Ascending aorta (tissue), 2 donors: ENCODE measurements at regions not wholly inside any gene's neighbourhood (a gene's known extent, or its start where the extent isn't known, plus 50 kb on each side); places are given as distances from the start of the nearest gene placed in this dataset.

ENCODE experiments used
- DNase-seq, 2 donors: peaks; one replicate each; pipeline ENCODE4 v3.0.0-alpha.2; 2019; ENCODE audit warnings: low spot score in 2 of 2
- H3K27ac ChIP-seq, 2 donors: fragments of 200-600 bp; sonication (generic); one replicate each; pipeline ENCODE4 v1.5.1; 2016 to 2017; ENCODE audit warnings: mild to moderate bottlenecking in 1 of 2
- H3K27me3 ChIP-seq: fragments of 200-600 bp; sonication (generic); one replicate; pipeline ENCODE4 v1.5.1; 2017
- H3K36me3 ChIP-seq, 2 donors: fragments of 200-600 bp; sonication (generic); one replicate each; pipeline ENCODE4 v1.5.1; 2016
- H3K4me1 ChIP-seq, 2 donors: fragments of 200-600 bp; sonication (generic); one replicate each; pipeline ENCODE4 v1.5.1; 2016 to 2017; ENCODE audit warnings: mild to moderate bottlenecking in 1 of 2
- H3K4me3 ChIP-seq, 2 donors: fragments of 200-600 bp; sonication (generic); one replicate each; pipeline ENCODE4 v1.5.1; 2016 to 2017; ENCODE audit warnings: mild to moderate bottlenecking in 1 of 2
- H3K9me3 ChIP-seq, 2 donors: fragments of 200-600 bp; sonication (generic); one replicate each; pipeline ENCODE4 v1.5.1; 2016
- CTCF ChIP-seq, 3 experiments: fragments of 200-600 bp in 2 of 3; fragments of 450-650 bp in 1 of 3; sonication (generic) in 2 of 3; IDR thresholded peaks; one replicate each; pipeline ENCODE4 v1.5.1; 2016 to 2019; ENCODE audit warnings: antibody characterized with exemption in 3 of 3, mild to moderate bottlenecking in 1 of 3, moderate library complexity in 1 of 3
- intact Hi-C: fragments of 100-400 bp; cut with DNase I; formaldehyde crosslinking; loops from one replicate; pipeline ENCODE4 v1.15.1; 2023

GRCh38 chr4:79611026-79611425, 203.0 kb upstream of the GK2 start:
- Histone ChIP-seq H3K27me3 (no peaks in the 10 kb centered on the region), H3K9me3 (no peaks in the 10 kb centered on the region), H3K4me3 (no peak overlapping the region), H3K27ac (no peak overlapping the region), H3K4me1 (no peaks in the 10 kb centered on the region), H3K36me3 (no peaks in the 10 kb centered on the region)
- TF ChIP-seq CTCF (IDR thresholded peaks at IDR 0.05) = no peak
- intact Hi-C loops = no loop called here
- DNase-seq = no peak

GRCh38 chr4:79609817-79610216, 201.8 kb upstream of the GK2 start:
- intact Hi-C loops = no loop called here

GRCh38 chr4:79607979-79608378, 200.0 kb upstream of the GK2 start:
- DNase-seq = no peak
- no peak for TF ChIP-seq CTCF (IDR thresholded peaks at IDR 0.05)
- H3K4me1 ChIP-seq = no peaks in the 10 kb centered on the region
- H3K4me3 ChIP-seq = no peak overlapping the region
- H3K27me3 ChIP-seq = no peaks in the 10 kb centered on the region
- no peaks in the 10 kb centered on the region for H3K36me3 ChIP-seq
- intact Hi-C loops = no loop called here
- no peaks in the 10 kb centered on the region for H3K9me3 ChIP-seq
- H3K27ac ChIP-seq = no peak overlapping the region

More at GRCh38 chr4:79609817-79610216, 201.8 kb upstream of the GK2 start:
- Histone ChIP-seq H3K9me3 (no peaks in the 10 kb centered on the region), H3K27me3 (no peaks in the 10 kb centered on the region), H3K27ac (no peak overlapping the region), H3K4me1 (no peaks in the 10 kb centered on the region), H3K36me3 (no peaks in the 10 kb centered on the region), H3K4me3 (no peak overlapping the region)
- DNase-seq = no peak
- TF ChIP-seq CTCF (IDR thresholded peaks at IDR 0.05) = no peak

GRCh38 chr4:79604152-79604551, 196.1 kb upstream of the GK2 start:
- no peak overlapping the region for H3K27ac ChIP-seq
- no peaks in the 10 kb centered on the region for H3K27me3 ChIP-seq
- peaks cover 0 to 5% of the 10 kb centered on the region in 2 donors for H3K4me1 ChIP-seq
- intact Hi-C loops = no loop called here
- DNase-seq = no peak
- no peaks in the 10 kb centered on the region for H3K9me3 ChIP-seq
- no peak for TF ChIP-seq CTCF (IDR thresholded peaks at IDR 0.05)
- H3K36me3 ChIP-seq = no peaks in the 10 kb centered on the region
- no peak overlapping the region for H3K4me3 ChIP-seq

- Histone ChIP-seq H3K27ac (no peak overlapping the region), H3K27me3 (no peaks in the 10 kb centered on the region), H3K9me3 (no peaks in the 10 kb centered on the region), H3K4me1 (peaks cover 0 to 8% of the 10 kb centered on the region in 2 donors), H3K4me3 (no peak overlapping the region), H3K36me3 (no peaks in the 10 kb centered on the region)
- DNase-seq = no peak
- TF ChIP-seq CTCF (IDR thresholded peaks at IDR 0.05) = no peak
- intact Hi-C loops = no loop called here
Observed at GRCh38 chr4:79603681-79604080, 195.7 kb upstream of the GK2 start.

- no peaks in the 10 kb centered on the region for H3K36me3 ChIP-seq
- no peaks in the 10 kb centered on the region for H3K9me3 ChIP-seq
- no peak overlapping the region for H3K4me3 ChIP-seq
- DNase-seq = no peak
- no peak for TF ChIP-seq CTCF (IDR thresholded peaks at IDR 0.05)
- H3K4me1 ChIP-seq = peaks cover 0 to 18% of the 10 kb centered on the region in 2 donors
- intact Hi-C loops = no loop called here
- no peak overlapping the region for H3K27ac ChIP-seq
- H3K27me3 ChIP-seq = no peaks in the 10 kb centered on the region
Observed at GRCh38 chr4:79599691-79600090, 191.7 kb upstream of the GK2 start.
